OCI-LY1 (cell line): ENCODE measurements at regions not wholly inside any gene's neighbourhood (a gene's known extent, or its start where the extent isn't known, plus 50 kb on each side); places are given as distances from the start of the nearest gene placed in this dataset.

Source experiments
- CTCF ChIP-seq: fragments of 200-600 bp; sonication (generic), shearing (Covaris generic); IDR thresholded peaks from 2 replicates; pipeline ENCODE4 v1.5.1; 2017; ENCODE audit warnings: mild to moderate bottlenecking, antibody characterized with exemption, low read length, moderate library complexity, mixed read lengths
- EZH2 ChIP-seq: fragments of 200-600 bp; sonication (generic), shearing (Covaris generic); IDR thresholded peaks from 2 replicates; pipeline ENCODE4 v1.8.0; 2017; ENCODE audit warnings: borderline replicate concordance, mixed run types, mild to moderate bottlenecking, antibody characterized with exemption, low read length, moderate library complexity, mixed read lengths

DNA sequence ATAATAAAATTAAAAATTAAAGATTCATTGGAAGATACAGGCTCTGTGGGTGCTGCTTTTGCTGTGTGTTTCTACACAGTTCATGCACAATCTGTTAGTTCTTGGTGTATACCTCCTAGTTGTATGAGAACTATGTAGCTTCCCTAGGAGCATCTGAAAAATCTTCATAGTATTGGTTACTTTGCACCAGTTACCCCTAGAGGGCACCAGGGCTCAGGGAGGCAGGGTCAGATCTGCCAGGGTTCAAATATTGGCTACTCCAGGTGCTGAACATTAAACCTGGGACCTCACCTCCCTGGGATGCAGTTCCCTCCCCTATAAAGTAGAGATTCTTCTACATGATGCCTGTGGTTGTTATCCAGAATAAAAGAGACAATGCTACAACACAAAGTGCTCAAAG lies 583.0 kb upstream of the CDH11 start:
- TF ChIP-seq EZH2 (no peak), CTCF (peak; percentile 48)
